ENCODE measurements at regions not wholly inside any gene's neighbourhood (a gene's known extent, or its start where the extent isn't known, plus 50 kb on each side); places are given as distances from the start of the nearest gene placed in this dataset.
"Not testable (repeated sequence)": the region's sequence is repeated elsewhere in the genome, so short reads cannot be mapped to it uniquely, and the experiment has no call there.

DNA sequence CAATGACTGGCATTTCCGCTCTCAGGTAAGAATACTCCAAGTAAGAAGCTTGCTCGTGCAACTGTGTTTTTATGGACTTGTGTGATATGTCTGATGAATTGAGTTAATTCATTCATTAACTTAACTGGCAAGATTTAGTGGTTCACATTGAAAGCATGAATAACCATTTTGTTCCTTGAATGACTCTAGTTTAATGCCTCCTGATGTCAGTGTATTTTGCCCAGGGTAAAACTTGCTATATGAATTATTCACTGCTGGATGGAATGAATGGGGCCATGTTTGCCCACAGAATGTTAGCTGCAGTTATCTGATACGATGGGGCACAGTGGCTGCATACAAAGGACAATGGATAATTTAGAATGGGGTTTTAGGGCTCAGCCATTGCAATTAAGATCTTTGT is 124.1 kb downstream of the ZNF365 start:
- no peak for DNase-seq (ENCODE audit: low read depth)

DNA sequence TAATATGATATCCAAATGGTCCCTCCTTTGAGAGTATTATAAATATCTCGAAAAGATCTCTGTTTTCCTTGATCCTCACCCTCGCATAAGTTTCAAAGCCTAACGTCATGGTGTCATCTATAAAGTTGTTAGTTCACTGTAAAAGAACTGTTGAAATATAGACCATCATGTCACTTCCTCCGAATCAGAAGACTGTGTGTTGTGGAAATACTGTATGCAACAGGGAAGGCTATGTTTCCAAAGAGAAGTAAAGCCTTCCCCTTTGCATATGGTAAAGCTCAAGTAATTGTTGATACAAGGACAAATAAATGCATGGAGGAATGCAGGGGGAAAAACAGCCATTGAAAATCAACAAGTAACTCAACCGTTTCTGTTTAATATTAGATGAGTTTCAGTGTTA is 125.9 kb downstream of the ZNF365 start:
- DNase-seq (ENCODE audit: low read depth), result not testable (repeated sequence)

DNA sequence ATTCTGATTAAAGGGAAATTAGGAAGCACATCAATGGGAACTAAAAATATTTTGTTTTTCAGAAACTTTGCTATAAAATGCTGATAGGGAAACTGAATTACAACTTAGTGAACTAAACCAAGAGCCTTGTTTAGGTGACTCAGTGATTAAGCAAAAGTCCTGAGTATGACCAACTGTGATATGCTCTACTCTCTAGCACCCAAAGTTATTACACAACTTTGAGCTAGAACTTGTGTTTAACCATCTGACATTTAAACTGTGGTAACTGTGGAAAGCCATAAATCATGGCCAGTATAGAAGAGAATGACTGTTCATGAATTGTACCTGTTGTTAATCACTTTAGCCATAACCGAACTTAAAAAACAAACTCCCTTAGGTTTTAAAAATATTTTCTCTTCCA is 127.4 kb downstream of the ZNF365 start:
- DNase-seq (ENCODE audit: low read depth), result no peak

DNA sequence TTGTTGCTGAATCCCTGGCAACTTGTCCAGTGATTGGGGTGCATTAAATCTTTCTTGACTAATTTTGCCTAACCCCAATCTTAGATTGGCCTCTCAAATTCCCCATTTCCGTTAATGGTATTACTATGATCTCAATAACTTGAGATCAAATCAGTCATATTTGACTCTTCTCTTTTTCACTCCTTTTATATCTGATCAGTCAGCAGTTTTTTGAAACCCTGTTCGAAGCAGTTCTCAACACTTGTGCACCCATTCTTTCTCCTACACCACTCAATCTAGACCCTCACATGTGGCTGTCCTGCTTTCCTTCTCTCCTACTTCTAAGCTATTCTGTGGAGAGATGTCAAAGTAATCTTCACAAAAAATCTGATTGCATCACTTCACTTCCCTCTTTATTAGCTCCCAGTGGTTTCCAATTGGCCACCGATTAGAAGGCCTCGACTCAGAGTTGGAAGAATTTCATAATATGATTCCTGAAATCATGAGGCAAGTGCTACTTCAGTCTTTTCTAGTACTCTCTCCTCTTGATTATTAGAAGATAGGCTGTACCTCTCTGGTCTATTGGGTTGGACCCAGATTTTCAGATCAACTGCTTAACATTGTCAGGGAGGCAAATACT is 128.9 kb downstream of the ZNF365 start:
- DNase-seq (ENCODE audit: low read depth), result no peak

DNA sequence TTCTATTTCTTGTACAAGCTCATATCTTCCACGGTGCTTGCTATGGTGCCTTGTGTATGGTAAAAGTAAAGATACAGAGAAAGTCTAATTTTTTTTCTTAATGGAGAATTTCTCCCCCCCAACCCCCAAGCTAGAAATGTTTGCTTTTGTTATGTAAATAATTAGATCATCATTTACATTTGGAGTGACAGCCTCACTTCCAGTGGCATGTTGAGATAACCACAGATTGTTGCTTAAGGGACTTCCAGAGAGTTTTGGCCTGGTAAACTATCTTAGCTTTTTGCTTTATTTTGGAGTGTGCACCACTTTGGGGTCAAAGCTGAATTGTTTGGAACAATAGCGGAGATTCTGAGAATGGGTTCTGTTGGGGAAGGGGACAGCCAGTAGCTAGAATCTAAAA is 129.7 kb downstream of the ZNF365 start:
- no peak for DNase-seq (ENCODE audit: low read depth)

DNA sequence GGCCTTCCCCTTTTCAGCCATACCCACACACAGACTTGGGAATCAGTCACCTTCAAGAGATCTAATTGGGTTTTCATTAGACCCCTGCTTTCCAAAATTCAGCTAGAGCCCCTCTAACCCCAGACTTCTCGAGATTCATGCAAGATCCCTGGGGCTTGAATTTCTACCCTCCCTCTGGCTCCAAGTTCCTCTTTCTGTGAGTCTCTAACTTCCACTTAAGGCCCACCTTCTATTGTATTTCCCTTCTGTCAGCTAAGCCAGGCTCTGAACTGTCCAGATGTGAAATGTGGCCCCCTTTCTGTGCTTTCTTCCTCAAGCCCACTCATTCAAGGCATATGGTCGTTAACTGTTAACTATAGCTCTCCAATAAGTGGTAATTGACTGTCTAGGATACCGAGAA is 132.2 kb downstream of the ZNF365 start:
- DNase-seq (ENCODE audit: low read depth), result no peak

DNA sequence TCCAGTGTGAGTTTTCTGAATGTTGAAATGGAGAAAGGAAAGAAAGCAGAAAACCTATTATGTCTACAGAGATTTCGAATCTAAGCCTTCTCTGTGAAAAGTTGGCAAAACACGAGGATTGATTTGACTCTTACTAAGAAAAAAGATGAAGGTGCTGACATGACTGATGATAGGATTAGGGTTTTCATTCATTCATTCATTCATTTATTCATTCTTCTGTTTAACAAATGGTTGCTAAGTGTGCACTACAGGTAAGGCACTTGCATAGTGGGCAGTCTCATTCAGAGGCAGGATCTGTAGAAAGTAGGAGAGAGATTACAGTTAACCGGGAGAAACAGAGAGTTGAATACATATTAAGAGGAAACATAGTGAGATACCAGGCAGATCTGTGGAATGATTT is 137.1 kb downstream of the ZNF365 start:
- DNase-seq (ENCODE audit: low read depth), result no peak

DNA sequence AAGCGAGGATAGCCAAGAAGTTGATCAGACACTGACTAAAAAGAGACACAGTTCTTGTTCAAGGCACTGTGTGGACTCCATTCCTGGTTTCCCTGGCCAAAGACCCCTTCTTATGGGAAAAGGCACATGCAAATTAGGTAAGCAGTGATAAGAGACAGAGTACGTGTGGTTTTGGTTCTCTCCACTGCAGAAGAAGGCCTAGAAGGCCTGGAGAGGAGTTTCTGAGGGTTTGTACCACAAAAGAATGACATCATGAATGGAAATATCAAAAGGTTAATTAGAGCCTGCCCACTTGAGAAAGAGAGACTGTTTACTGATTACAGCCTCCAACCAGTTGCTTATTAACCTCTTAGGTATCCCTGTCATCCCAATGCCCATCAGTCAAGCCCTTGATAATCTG is 137.5 kb downstream of the ZNF365 start:
- no peak for DNase-seq (ENCODE audit: low read depth)

DNA sequence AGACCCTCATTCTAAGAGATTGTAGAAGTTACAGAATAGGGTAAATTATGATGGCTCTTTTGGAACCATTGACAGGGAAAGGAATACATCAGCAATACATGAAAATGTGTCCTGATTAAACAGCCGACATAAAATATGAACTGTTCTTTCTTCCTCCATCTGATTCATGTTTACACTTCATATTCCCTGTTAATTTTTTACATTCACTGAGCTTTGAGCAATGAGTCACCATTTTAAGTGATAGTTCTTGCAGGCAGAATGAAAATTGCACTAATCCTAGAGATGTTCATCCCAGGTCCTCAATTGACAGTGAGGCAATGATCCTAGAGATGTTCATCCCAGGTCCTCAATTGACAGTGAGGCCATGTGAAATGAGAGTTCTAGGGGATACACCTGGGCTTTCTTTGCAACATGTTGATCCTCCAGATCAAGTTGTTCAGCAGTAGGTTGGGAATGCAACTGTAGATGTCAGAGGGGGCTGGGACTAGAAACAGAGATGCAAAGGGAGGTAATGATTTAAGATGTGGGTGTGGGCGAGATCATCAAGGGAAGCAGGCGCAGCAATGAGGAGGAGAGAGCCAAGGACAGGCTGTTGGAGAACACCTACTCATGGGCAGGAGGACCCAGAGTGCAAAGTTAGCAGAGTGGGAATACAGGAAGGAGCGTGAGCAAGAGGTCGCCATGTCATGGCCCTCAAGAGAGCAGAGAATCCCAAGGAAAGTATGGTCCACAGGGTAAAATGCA is 138.7 kb downstream of the ZNF365 start:
- no peak for DNase-seq (ENCODE audit: low read depth)

DNA sequence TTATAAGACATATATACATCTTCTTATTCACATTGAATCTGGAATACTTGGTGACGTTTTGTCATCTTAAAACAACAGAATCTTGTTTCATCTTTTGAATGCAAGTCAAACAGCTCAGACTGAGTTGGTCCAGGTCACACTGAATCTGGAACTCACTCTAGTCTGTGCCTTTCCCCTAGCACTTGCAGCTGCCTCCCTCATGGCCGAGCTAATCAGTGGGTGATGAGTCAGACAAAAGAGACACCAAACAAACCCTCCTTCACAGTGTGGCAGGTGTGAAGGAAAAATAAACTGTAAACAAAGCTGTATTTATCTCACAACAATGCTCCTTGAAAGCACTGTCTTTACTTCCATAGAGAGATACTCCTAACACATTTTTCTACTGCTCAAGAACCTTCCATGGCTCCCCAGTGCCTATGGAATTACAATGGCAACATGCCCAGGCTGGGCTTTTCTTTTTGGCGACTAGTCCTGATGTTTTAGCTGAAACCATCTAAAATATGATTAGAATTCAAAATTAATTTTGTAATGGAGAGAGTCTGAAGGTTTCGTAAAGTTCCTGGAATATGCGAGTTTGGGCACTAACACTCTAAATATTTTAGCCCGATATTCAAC is 140.0 kb downstream of the ZNF365 start:
- no peak for DNase-seq (ENCODE audit: low read depth)

DNA sequence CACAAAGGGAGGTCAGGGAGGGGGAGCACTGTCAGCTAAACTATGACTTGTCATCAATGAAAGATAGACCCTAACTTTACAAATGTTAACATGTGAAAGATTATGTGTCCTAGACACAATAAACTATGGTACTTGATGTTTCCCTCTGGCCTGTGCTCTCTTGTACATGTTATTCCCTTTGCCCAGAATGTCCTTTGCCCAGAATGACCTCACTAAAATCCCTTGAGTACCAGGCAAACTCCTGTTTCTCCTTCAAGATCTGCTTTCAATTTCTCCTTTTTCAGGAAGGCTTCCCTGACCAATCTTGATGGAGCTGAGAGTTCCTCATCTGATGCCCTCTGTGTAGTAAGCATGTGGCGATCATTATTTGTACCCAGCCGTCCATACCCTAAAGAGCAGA is 143.1 kb downstream of the ZNF365 start:
- DNase-seq (ENCODE audit: low read depth), result no peak

DNA sequence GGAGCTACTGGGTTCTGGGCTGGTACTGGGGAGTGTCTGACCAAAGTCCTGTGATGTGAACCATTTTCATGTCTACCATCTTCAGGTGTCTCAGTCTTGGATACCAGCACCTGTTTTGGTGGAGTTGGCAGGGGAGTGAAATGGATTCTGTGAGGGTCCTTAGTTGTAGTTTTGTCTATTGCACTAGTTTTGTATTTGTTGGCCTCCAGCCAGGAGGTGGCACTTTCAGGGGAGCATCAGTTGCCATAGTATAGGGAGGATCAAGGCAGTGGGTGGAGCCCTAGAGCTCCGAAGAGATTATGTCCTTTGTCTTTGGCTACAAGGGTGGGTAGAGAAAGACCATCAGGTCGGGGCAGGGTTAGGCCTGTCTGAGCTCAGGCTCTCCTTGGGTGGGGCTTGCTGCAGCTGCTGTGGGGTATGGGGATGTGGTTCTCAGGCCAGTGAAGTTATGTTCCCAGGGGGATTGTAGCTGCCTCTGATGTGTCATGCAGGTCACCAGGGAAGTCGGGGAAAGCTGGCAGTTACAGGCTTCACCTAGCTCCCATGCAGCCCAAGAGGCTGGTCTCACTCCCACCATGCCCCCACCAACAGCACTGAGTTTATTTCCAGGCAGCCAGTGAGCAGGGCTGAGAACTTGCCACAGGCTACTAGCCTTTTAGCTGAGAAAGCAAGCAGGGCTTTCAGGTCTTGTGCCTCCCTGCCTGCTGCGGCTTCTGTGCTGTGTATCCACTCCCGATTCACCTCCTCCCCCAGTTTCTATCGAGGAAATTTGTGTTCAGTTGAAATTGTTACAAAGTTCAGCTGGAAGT is 153.1 kb downstream of the ZNF365 start:
- DNase-seq (ENCODE audit: low read depth), result no peak

DNA sequence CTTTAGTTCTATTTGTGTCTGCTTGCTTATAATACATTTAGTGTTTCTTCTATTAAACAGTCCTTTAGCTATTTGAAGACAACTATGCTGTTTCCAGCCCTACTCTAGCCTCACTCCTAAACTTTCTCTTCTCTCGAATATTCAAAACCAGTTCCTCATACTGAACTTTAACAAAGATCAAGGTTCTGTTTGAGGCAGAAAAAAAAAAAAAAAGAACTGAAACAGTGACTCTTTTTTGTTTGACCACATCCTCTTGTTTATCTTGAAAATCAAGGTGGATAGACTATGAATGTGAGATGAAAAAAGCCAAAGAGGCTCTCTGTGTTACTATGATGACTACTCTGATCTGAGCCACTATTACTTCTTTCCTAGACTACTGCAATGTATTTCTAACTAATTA is 154.3 kb downstream of the ZNF365 start:
- no peak for DNase-seq (ENCODE audit: low read depth)

DNA sequence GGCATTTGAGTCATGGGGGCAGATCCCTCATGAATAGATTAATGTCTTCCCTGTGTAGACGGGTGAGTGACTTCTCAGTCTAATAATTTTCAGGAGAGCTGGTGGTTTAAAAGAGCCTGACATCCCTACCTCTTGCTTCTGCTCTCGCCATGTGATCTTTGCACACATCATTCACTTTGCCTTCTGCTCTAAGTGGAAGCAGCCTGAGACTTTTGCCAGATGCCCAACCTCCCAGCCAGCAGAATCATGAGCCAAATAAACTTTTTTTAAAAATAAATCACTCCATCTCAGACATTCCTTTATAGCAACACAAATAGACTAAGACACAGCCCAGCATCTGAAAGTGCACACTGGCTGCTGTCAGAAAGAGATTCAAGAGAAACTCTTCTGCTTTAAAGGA is 155.2 kb downstream of the ZNF365 start:
- DNase-seq (ENCODE audit: low read depth), result no peak

DNA sequence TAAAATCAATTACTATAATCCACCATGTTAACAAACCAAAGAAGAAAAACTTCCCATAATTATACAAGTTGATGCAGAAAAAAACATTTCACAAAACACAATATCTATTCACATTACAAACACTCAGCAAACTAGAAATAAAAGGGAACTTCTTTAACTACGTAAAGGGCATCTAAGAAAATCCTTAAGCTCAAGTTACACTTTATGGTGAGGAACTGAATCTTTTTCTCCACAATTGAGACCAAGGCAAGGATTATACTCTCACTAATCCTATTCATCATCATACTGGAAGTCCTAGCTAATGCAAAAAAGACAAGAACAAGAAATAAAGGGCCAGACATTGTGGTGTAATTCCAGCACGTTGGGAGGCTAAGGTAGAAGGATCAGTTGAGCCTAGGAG is 159.9 kb downstream of the ZNF365 start:
- no peak for DNase-seq (ENCODE audit: low read depth)

DNA sequence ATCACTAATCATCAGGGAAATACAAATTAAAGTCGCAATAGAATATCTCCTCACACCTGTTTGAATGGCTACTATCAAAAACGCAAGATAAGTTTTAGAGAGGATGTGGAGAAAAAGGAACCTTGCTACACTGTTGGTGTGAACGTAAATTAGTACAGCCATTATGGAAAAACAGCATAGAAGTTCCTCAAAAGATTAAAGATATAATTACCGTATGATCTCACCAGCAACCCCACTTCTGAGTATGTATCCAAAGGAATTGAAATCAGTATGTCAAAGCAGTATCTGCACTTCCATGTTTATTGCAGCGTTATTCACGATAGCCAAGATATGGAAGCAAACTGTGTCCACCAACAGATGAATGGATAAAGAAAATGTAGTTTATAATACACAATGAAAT is 164.4 kb downstream of the ZNF365 start:
- no peak for DNase-seq (ENCODE audit: low read depth)

DNA sequence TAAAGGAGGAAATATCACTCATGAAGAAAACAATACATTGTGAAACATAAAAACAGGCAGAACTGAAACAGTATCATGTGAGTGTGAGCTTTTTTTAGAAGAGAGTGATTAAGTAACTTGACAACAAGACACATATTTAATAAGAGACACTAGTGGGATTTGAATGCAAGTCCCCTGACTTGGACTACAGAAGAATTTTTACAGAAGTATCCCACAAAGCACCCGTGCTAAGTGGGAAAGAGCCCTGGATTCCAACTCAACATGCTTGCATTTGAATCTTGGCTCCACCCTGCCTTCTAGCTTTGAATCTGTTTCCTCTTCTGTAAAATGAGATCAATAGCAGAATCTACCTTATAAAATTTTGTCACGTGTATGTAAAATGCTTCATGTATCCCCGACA is 166.2 kb downstream of the ZNF365 start:
- no peak for DNase-seq (ENCODE audit: low read depth)

DNA sequence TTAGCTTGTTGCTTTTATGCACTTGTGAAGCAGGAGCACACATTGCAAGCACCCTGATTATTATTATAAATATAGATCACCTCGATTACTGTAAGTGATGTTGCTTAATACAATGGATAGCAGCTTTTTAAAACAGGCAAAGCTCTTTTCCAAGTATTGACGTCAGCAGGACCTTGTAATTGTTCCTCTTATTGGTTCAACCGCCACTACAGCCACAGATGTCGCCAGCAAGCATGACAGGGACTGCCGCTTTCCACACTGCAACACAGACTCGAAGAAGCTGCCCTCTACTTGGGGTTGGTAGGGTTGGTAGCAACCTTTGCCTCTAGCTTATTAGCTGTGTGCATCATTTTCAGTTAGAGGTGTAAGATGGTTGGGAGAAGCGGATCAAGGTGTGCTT is 167.6 kb downstream of the ZNF365 start:
- DNase-seq (ENCODE audit: low read depth), result no peak

DNA sequence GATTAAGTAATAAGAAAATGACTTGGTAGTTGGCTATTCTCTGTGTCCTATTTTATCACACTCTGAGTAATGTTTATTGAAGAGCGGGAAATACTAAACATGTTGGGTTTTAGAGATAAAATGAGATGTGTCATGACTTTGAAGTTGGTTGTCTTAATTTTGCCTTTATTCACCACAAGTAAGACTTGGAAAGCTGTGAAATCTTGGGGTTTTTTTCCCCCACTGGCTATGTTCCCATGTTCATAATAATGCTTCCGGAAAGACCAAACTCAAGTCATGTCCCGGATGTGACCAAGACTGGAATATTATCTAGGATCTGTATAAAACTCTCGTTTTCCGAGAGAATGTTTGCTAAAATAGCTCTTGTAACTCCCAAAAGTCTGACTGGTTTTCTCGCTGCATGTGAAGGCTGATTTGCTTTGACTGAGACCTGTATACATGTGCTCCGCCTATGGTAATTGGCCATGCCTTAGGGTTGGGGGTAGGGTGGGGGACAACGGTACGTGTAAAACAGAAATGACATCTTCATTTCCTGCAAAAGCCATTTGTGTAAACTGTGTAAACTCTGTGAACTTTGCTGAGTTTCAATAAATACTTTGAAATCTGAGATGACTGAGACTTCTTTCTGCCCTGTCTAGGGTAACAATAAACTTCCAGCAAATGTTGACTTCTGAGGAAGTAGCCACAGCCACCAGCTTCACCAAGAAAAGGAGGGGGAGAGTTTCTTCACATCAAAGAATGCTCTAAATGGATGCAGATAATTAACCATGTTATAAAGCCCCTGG is 169.6 kb downstream of the ZNF365 start:
- no peak for DNase-seq (ENCODE audit: low read depth)

DNA sequence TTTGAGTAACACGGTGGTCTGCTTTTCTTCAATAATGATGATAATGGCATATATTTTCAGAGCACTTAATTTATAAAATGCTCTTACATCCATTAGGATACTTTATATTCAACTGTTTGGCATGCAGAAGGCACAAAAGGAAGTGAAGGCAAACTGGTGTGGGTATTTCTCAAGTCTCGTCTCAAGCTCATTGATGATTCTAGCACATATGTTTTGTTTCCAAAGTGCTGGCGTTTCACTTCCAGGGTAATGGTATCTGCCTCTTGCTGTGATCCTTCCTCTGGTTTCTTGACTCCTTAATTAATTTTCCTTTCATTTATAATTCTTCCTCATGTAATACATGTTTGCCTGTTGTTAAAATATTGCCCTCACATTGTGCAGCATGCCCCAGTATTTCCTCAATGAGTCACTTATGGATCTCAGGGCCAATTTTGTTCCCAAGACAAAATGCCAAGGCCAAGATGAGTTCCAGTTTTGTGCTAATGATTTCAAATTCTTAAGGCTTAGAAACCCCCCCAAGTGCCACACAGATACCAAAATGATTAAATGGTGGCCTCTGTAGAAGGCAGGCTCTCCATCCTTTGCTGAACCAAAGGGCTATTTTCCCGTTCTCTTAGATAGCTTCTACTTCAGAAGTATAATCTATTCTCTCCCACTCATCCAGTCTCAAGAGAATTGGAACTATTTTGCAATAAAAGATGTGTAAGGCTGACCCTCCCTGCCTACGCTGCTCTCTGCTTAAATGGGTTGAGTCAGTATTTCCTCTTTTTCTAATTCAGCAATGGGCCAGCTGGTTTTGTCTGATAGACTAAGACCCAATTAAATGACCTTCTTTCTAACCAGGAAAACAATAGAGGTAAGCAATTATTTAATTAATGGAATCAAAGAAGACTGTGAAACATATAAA is 171.2 kb downstream of the ZNF365 start:
- no peak for DNase-seq (ENCODE audit: low read depth)

DNA sequence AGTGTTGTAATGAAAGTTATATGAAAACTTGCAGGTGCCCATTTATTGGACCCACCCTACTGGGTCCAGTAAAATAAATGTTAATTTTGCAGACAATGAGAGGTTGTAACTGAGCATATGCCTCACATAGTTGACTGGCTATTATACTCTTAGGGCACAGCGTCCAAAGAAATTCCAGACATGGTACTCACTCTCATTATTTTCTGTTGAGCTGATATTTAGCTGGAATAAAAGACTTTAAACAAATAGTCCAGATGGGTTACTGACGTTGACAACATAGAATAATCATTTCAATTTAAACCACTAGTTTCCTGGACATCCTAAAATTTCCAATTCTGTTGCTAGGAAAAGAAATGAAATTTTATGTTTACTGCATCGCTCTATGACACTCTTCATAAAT is 174.5 kb downstream of the ZNF365 start:
- DNase-seq (ENCODE audit: low read depth), result no peak
